K562 (cell line): ENCODE measurements at regions not wholly inside any gene's neighbourhood (a gene's known extent, or its start where the extent isn't known, plus 50 kb on each side); places are given as distances from the start of the nearest gene placed in this dataset.

Experiments used
- ATAC-seq: fragments of 200-7000 bp; cut with Tn5 transposase; 3 replicates; pipeline ENCODE4 v1.9.1; 2020; ENCODE audit warnings: moderate library complexity
- BruUV-seq: library from RNA; stranded (reverse); fragments of 400-500 nt; replicated peaks from 2 replicates; lab custom pipeline; 2021; lab: Mats Ljungman, UMichigan
- CTCF ChIA-PET: fragments of 300-600 bp; formaldehyde crosslinking; extraction: SDS; loops from one replicate; lab custom pipeline; 2021; ENCODE audit warnings: low intra/inter-chr PET ratio; lab: Yijun Ruan, JAX
- POLR2A ChIA-PET: fragments of 300-600, 350-650 bp; sonication (Branson Sonifier 250); formaldehyde crosslinking; extraction: SDS; loops from one replicate; lab custom pipeline; 2021; ENCODE audit warnings: antibody characterized with exemption, inconsistent platforms; lab: Yijun Ruan, JAX
- DNase-seq, 4 experiments: peaks; one replicate each; pipeline versions ENCODE4 v3.0.0 to v3.0.0-alpha.2; 2011 to 2018; ENCODE audit warnings: low spot score in 3 of 4, mixed read lengths in 3 of 4; ENCODE audit errors: extremely low read depth in 1 of 4
- FAIRE-seq: peaks from 2 replicates; lab custom pipeline; 2011; peaks lifted over from hg19 to GRCh38; lab: Jason Lieb, UNC
- H2AFZ ChIP-seq: 2 replicates; pipeline ENCODE4 v1.6.0; 2011; ENCODE audit warnings: low read depth, low read length, control low read depth, inconsistent platforms
- H3K27ac ChIP-seq: fragments of 200-600 bp; 3 replicates; pipeline ENCODE4 v1.8.0; 2011; ENCODE audit warnings: low read depth, mild to moderate bottlenecking, control low read depth, inconsistent platforms, low read length, moderate library complexity, mixed read lengths; ENCODE audit errors: extremely low read depth
- H3K27me3 ChIP-seq, 2 experiments: fragments of 300-600 bp in 1 of 2; 2 replicates in 1 of 2; 3 replicates in 1 of 2; pipeline versions ENCODE4 v1.6.0 to v1.8.0; 2011; ENCODE audit warnings: inconsistent platforms in 2 of 2, low read length in 2 of 2, mild to moderate bottlenecking in 1 of 2, mixed read lengths in 1 of 2, moderate library complexity in 1 of 2; ENCODE audit not compliant: control insufficient read depth in 2 of 2, insufficient read depth in 2 of 2
- H3K36me3 ChIP-seq: fragments of 300-600 bp; 3 replicates; pipeline ENCODE4 v1.8.0; 2011; ENCODE audit warnings: mild to moderate bottlenecking, low read length, inconsistent platforms; ENCODE audit not compliant: control insufficient read depth, insufficient read depth
- H3K4me1 ChIP-seq, 2 experiments: fragments of 200-600 bp in 1 of 2; replicated peaks in 1 of 2; 2 replicates in 1 of 2; 3 replicates in 1 of 2; pipeline versions ENCODE4 v1.5.1 to v1.8.0; 2011; ENCODE audit warnings: inconsistent platforms in 2 of 2, low read length in 2 of 2, mild to moderate bottlenecking in 1 of 2, mixed read lengths in 1 of 2, moderate library complexity in 1 of 2; ENCODE audit not compliant: control insufficient read depth in 2 of 2, insufficient read depth in 2 of 2
- H3K4me2 ChIP-seq: 2 replicates; pipeline ENCODE4 v1.6.1; 2011; ENCODE audit warnings: low read length, control low read depth, inconsistent platforms, mixed read lengths; ENCODE audit not compliant: insufficient read depth
- H3K4me3 ChIP-seq: fragments of 200-600 bp; sonication (generic), shearing (Covaris generic); 2 replicates; pipeline ENCODE4 v1.5.1; 2016; ENCODE audit warnings: control low read depth, inconsistent platforms
- H3K79me2 ChIP-seq: fragments of 200-600 bp; 3 replicates; pipeline ENCODE4 v1.8.0; 2011; ENCODE audit warnings: low read length, inconsistent platforms; ENCODE audit not compliant: control insufficient read depth, insufficient read depth
- H3K9ac ChIP-seq, 2 experiments: 2 replicates each; pipeline versions ENCODE4 v1.6.0 to v1.6.1; 2011; ENCODE audit warnings: low read depth in 2 of 2, low read length in 2 of 2, control low read depth in 1 of 2, inconsistent platforms in 1 of 2, mild to moderate bottlenecking in 1 of 2, mixed read lengths in 1 of 2; ENCODE audit not compliant: insufficient read depth in 1 of 2
- H3K9me1 ChIP-seq: one replicate; pipeline ENCODE4 v1.6.0; 2011; ENCODE audit warnings: inconsistent platforms, mild to moderate bottlenecking, low read length, moderate library complexity; ENCODE audit not compliant: control insufficient read depth, insufficient read depth
- H3K9me3 ChIP-seq: replicated peaks from 2 replicates; pipeline ENCODE4 v1.5.1; 2011; ENCODE audit warnings: low read depth, low read length, inconsistent platforms; ENCODE audit not compliant: control insufficient read depth, insufficient read depth
- H4K20me1 ChIP-seq: replicated peaks from 2 replicates; pipeline ENCODE4 v1.6.1; 2011; ENCODE audit warnings: low read length, inconsistent platforms, mixed read lengths; ENCODE audit not compliant: control insufficient read depth, insufficient read depth
- CBX2 ChIP-seq: fragments of 200-600 bp; sonication (generic); IDR thresholded peaks from one replicate; pipeline ENCODE4 v1.6.1; 2012; ENCODE audit warnings: mild to moderate bottlenecking, low read length, inconsistent platforms; ENCODE audit not compliant: insufficient read depth, poor library complexity, severe bottlenecking
- EHMT2 ChIP-seq: fragments of 450-650 bp; IDR thresholded peaks from 2 replicates; pipeline ENCODE4 v1.6.1; 2018; ENCODE audit warnings: antibody characterized with exemption
- EWSR1 ChIP-seq: fragments of 450-650 bp; IDR thresholded peaks from 2 replicates; pipeline ENCODE4 v1.6.1; 2018; ENCODE audit warnings: borderline replicate concordance, mild to moderate bottlenecking, low read depth, moderate library complexity; ENCODE audit not compliant: partially characterized antibody
- FOXM1 ChIP-seq, 2 experiments: fragments of 450-650 bp in 1 of 2; sonication (generic) in 1 of 2; formaldehyde crosslinking in 1 of 2; IDR thresholded peaks; 2 replicates each; pipeline versions ENCODE4 v1.6.1 to v1.9.0; 2017 to 2022; ENCODE audit warnings: low read depth in 2 of 2, mild to moderate bottlenecking in 2 of 2, missing genetic modification reagents in 1 of 2, moderate library complexity in 1 of 2
- FOXP4 ChIP-seq: sonication (generic); formaldehyde crosslinking; IDR thresholded peaks from 2 replicates; pipeline ENCODE4 v1.8.0; 2022; ENCODE audit warnings: mild to moderate bottlenecking, missing genetic modification reagents, borderline replicate concordance
- HDAC2 ChIP-seq: fragments of 450-650 bp; IDR thresholded peaks from 2 replicates; pipeline ENCODE4 v1.6.1; 2016; ENCODE audit warnings: mild to moderate bottlenecking
- HNRNPL ChIP-seq: fragments of 200-400 bp; formaldehyde crosslinking; IDR thresholded peaks from 2 replicates; pipeline ENCODE4 v1.6.1; 2017; ENCODE audit warnings: low read depth, mild to moderate bottlenecking, low read length
- HOXB6 ChIP-seq: fragments of 250-450 bp; sonication (Bioruptor Pico); IDR thresholded peaks from 2 replicates; pipeline ENCODE4 v1.5.1; 2022; ENCODE audit warnings: mild to moderate bottlenecking, borderline replicate concordance
- NFXL1 ChIP-seq: fragments of 450-650 bp; formaldehyde crosslinking; IDR thresholded peaks from 2 replicates; pipeline ENCODE4 v1.4.0; 2021; ENCODE audit warnings: mild to moderate bottlenecking
- RCOR1 ChIP-seq, 2 experiments: IDR thresholded peaks; 2 replicates each; pipeline ENCODE4 v1.6.1; 2012; ENCODE audit warnings: low read depth in 2 of 2, low read length in 2 of 2, borderline replicate concordance in 1 of 2, improper control_type of control experiment in 1 of 2
- SAFB2 ChIP-seq: fragments of 200-400 bp; formaldehyde crosslinking; IDR thresholded peaks from 2 replicates; pipeline ENCODE4 v1.6.1; 2018; ENCODE audit warnings: borderline replicate concordance, low read length, low read depth, moderate library complexity; ENCODE audit not compliant: severe bottlenecking
- SMARCB1 ChIP-seq: IDR thresholded peaks from 2 replicates; pipeline ENCODE4 v1.6.1; 2011; ENCODE audit warnings: improper control_type of control experiment, low read depth; ENCODE audit not compliant: insufficient read length
- TGIF2 ChIP-seq: sonication (generic); formaldehyde crosslinking; IDR thresholded peaks from 2 replicates; pipeline ENCODE4 v1.8.1; 2022; ENCODE audit warnings: mild to moderate bottlenecking, missing genetic modification reagents, moderate library complexity
- THRA ChIP-seq: fragments of 450-650 bp; IDR thresholded peaks from 2 replicates; pipeline ENCODE4 v1.6.1; 2017; ENCODE audit warnings: mild to moderate bottlenecking, moderate library complexity
- THRAP3 ChIP-seq: fragments of 450-650 bp; IDR thresholded peaks from 2 replicates; pipeline ENCODE4 v1.6.1; 2016; ENCODE audit warnings: mild to moderate bottlenecking, inconsistent platforms, borderline replicate concordance
- ZBTB8A ChIP-seq: fragments of 450-650 bp; IDR thresholded peaks from 2 replicates; pipeline ENCODE4 v1.6.1; 2018; ENCODE audit warnings: mild to moderate bottlenecking, moderate library complexity; ENCODE audit not compliant: partially characterized antibody
- ZNF79 ChIP-seq: fragments of 250-450 bp; sonication (Bioruptor Pico); IDR thresholded peaks from 2 replicates; pipeline ENCODE4 v1.4.0; 2020; ENCODE audit warnings: low read depth, mild to moderate bottlenecking, moderate library complexity
- WGBS: fragments of 100-300 bp; shearing (Covaris generic); methylation state at CpG from one replicate; pipeline ENCODE4 v1.1.6; 2016; ENCODE audit warnings: low coverage, mixed read lengths; ENCODE audit not compliant: insufficient coverage; ENCODE audit errors: missing lambda C conversion rate; 5-methylcytosine and 5-hydroxymethylcytosine counted together
- in situ Hi-C: fragments of 300-500 bp; cut with MboI; formaldehyde crosslinking; loops from 4 replicates; pipeline ENCODE4 v1.15.0; 2018; ENCODE audit warnings: inconsistent platforms, mixed read lengths
- intact Hi-C: fragments of 100-400 bp; cut with micrococcal nuclease; formaldehyde crosslinking; loops from 2 replicates; pipeline ENCODE4 v1.14.2; 2022
- TF ChIP-seq, protein P1 (sequence below): conservative IDR thresholded peaks from 2 replicates; pipeline ENCODE4 v1.6.1; 2011; ENCODE audit warnings: low read depth, mild to moderate bottlenecking, low read length; ENCODE audit not compliant: control insufficient read depth

- POLR2A ChIA-PET, result interaction anchor here (0.6 kb wide), 1 partner anchor 37 kb away, joined by 3 read pairs; no protein-coding TSS in a partner anchor
- BruUV-seq, result no TSS peak
- no peak overlapping the region for H3K4me2 ChIP-seq
- intact Hi-C loops, result no loop called here
- TF ChIP-seq HDAC2 (no peak), THRAP3 (no peak), ZBTB8A (no peak), HOXB6 (CRISPR knock-in tag) (no peak), FOXP4 (CRISPR knock-in tag) (no peak), EWSR1 (no peak), HNRNPL (no peak), EHMT2 (no peak), NFXL1 (CRISPR knock-in tag) (no peak), CBX2 (no peak), SAFB2 (no peak), FOXM1 (IDR thresholded peaks at IDR 0.05; ENCODE audit: low read depth) (no peak), FOXM1 (CRISPR knock-in tag; IDR thresholded peaks at IDR 0.05; ENCODE audit: low read depth) (no peak), ZNF79 (CRISPR knock-in tag) (no peak), THRA (no peak), TGIF2 (CRISPR knock-in tag) (no peak), SMARCB1 (no peak), RCOR1 (IDR thresholded peaks at IDR 0.05; ENCODE audit: borderline replicate concordance in 1 of 2, low read depth in 2 of 2, low read length in 2 of 2) (no peak)
- TF ChIP-seq, protein P1, sequence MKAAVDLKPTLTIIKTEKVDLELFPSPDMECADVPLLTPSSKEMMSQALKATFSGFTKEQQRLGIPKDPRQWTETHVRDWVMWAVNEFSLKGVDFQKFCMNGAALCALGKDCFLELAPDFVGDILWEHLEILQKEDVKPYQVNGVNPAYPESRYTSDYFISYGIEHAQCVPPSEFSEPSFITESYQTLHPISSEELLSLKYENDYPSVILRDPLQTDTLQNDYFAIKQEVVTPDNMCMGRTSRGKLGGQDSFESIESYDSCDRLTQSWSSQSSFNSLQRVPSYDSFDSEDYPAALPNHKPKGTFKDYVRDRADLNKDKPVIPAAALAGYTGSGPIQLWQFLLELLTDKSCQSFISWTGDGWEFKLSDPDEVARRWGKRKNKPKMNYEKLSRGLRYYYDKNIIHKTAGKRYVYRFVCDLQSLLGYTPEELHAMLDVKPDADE, result no peak
- TF ChIP-seq, all 486 proteins: peak for 0
- CTCF ChIA-PET, result interaction anchor here (0.6 kb wide), 1 partner anchor 1151 kb away, joined by 3 read pairs; no protein-coding TSS in a partner anchor
- Histone ChIP-seq H3K4me3 (no peak overlapping the region), H3K27me3 (no peaks in the 10 kb centered on the region), H4K20me1 (no peaks in the 10 kb centered on the region), H2AFZ (0 out of 2 replicates have a peak overlapping the region, but pooled peaks have one; percentile 14), H3K4me1 (no peaks in the 10 kb centered on the region), H3K27ac (no peak overlapping the region), H3K36me3 (no peaks in the 10 kb centered on the region), H3K79me2 (no peaks in the 10 kb centered on the region), H3K9me3 (no peaks in the 10 kb centered on the region), H3K9ac (no peak overlapping the region), H3K9me1 (no peaks in the 10 kb centered on the region)
- ATAC-seq (no peak), FAIRE-seq (no peak), DNase-seq (no peak)
- WGBS, result 40% methylated on average over 1 of the region's 1 CpG
- in situ Hi-C loops, result no loop called here
Observed at GRCh38 chr7:13236026-13236425, 548.6 kb downstream of the ARL4A start.
